DLD1 (cell line): ENCODE measurements at regions not wholly inside any gene's neighbourhood (a gene's known extent, or its start where the extent isn't known, plus 50 kb on each side); places are given as distances from the start of the nearest gene placed in this dataset.
"Not testable (repeated sequence)": the region's sequence is repeated elsewhere in the genome, so short reads cannot be mapped to it uniquely, and the experiment has no call there.

Source experiments
- in situ Hi-C: cut with HindIII; loops from 2 replicates; pipeline ENCODE4 v1.10.0; 2017; ENCODE audit warnings: low sequenced_read_pairs

- in situ Hi-C loops = no loop called here
Observed at GRCh38 chr5:54885636-54886035, 99.8 kb downstream of the ESM1 start.

- in situ Hi-C loops = no loop called here
Observed at GRCh38 chr5:54884195-54884536, 101.2 kb downstream of the ESM1 start.

GRCh38 chr5:54883374-54884194, 101.8 kb downstream of the ESM1 start:
- in situ Hi-C loops = no loop called here

GRCh38 chr5:54882841-54883240, 102.6 kb downstream of the ESM1 start:
- in situ Hi-C loops = no loop called here

GRCh38 chr5:54882101-54882500, 103.3 kb downstream of the ESM1 start:
- in situ Hi-C loops = no loop called here

GRCh38 chr5:54881286-54882005, 103.9 kb downstream of the ESM1 start:
- in situ Hi-C loops = no loop called here

- in situ Hi-C loops = no loop called here
Observed at GRCh38 chr5:54876976-54877375, 108.4 kb downstream of the ESM1 start.

- in situ Hi-C loops = no loop called here
Observed at GRCh38 chr5:54876556-54876955, 108.8 kb downstream of the ESM1 start.

- in situ Hi-C loops = no loop called here
Observed at GRCh38 chr5:54874337-54875021, 110.9 kb downstream of the ESM1 start.

- in situ Hi-C loops = no loop called here
Observed at GRCh38 chr5:54873691-54874090, 111.7 kb downstream of the ESM1 start.

GRCh38 chr5:54872810-54873209, 112.6 kb downstream of the ESM1 start:
- in situ Hi-C loops = no loop called here

- in situ Hi-C loops = no loop called here
Observed at GRCh38 chr5:54870271-54870670, 115.1 kb downstream of the ESM1 start.

GRCh38 chr5:54869691-54870090, 115.7 kb downstream of the ESM1 start:
- in situ Hi-C loops = no loop called here

- in situ Hi-C loops = no loop called here
Observed at GRCh38 chr5:54868511-54869483, 116.6 kb downstream of the ESM1 start.

- in situ Hi-C loops = no loop called here
Observed at GRCh38 chr5:54867310-54867944, 118.0 kb downstream of the ESM1 start.

GRCh38 chr5:54864911-54865515, 120.4 kb downstream of the ESM1 start:
- in situ Hi-C loops = not testable (repeated sequence)

- in situ Hi-C loops = no loop called here
Observed at GRCh38 chr5:54862036-54862435, 123.4 kb downstream of the ESM1 start.

- in situ Hi-C loops = no loop called here
Observed at GRCh38 chr5:54861212-54861894, 124.0 kb downstream of the ESM1 start.

- in situ Hi-C loops = no loop called here
Observed at GRCh38 chr5:54860321-54860720, 125.1 kb downstream of the ESM1 start.
